ENCODE measurements at regions not wholly inside any gene's neighbourhood (a gene's known extent, or its start where the extent isn't known, plus 50 kb on each side); places are given as distances from the start of the nearest gene placed in this dataset.

DNA sequence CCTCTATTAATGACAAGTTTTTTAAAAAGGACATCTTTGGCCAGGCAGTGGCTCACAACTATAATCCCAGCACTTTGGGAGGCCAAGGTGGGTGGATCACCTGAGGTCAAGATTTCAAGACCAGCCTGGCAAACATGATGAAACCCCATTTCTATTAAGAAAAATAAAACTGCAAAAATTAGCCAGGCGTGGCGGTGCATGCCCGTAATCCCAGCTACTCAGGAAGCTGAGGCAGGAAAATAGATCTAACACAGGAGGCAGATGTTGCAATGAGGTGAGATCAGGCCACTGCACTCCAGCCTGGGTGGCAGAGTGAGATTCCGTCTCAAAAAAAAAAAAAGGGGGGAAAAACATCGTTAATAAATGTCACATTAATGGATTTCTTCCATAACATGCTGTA lies 1805.4 kb downstream of the C4orf33 start:
- Histone ChIP-seq H3K4me1 (ENCODE audit: control insufficient read depth in 5 of 5, insufficient read depth in 5 of 5, low read length in 5 of 5) (no peaks in the 10 kb centered on the region), H3K27ac (ENCODE audit: low read depth in 1 of 2, low read length in 1 of 2) (no peak overlapping the region), H3K27me3 (ENCODE audit: control insufficient read depth in 3 of 3, insufficient read depth in 3 of 3, low read length in 2 of 3) (no peaks in the 10 kb centered on the region), H3K9me3 (ENCODE audit: control insufficient read depth in 4 of 4, insufficient read depth in 3 of 4, low read length in 3 of 4) (no peaks in the 10 kb centered on the region), H3K4me3 (no peak overlapping the region), H3K9ac (ENCODE audit: insufficient read depth in 1 of 2, low read length in 2 of 2) (no peak overlapping the region), H3K36me3 (ENCODE audit: control insufficient read depth in 4 of 4, insufficient read depth in 4 of 4, low read length in 4 of 4) (no peaks in the 10 kb centered on the region)
- 15 to 42% methylated on average over 5 of the region's 5 CpGs for WGBS, 2 donors
- TF ChIP-seq CTCF (IDR thresholded peaks at IDR 0.05; ENCODE audit: control extremely low read depth, extremely low read depth), result no peak
- ATAC-seq (ENCODE audit: insufficient read depth, low FRiP score) (no peak), DNase-seq (peak in 1 of 3 donors; percentile 1)

GRCh38 chr4:130922955-130923354 lies 1827.0 kb downstream of the C4orf33 start:
- no peak overlapping the region for H3K9ac ChIP-seq (ENCODE audit: insufficient read depth in 1 of 2, low read length in 2 of 2)
- 85 to 95% methylated on average over 2 of the region's 2 CpGs for WGBS, 2 donors
- ATAC-seq (ENCODE audit: insufficient read depth, low FRiP score) (no peak), DNase-seq (no peak)
- no peak overlapping the region for H3K27ac ChIP-seq (ENCODE audit: low read depth in 1 of 2, low read length in 1 of 2)
- no peaks in the 10 kb centered on the region for H3K36me3 ChIP-seq (ENCODE audit: control insufficient read depth in 4 of 4, insufficient read depth in 4 of 4, low read length in 4 of 4)
- H3K4me1 ChIP-seq (ENCODE audit: control insufficient read depth in 5 of 5, insufficient read depth in 5 of 5, low read length in 5 of 5), result no peaks in the 10 kb centered on the region
- peaks cover 0 to 7% (median 3%) of the 10 kb centered on the region in 4 donors for H3K9me3 ChIP-seq (ENCODE audit: control insufficient read depth in 4 of 4, insufficient read depth in 3 of 4, low read length in 3 of 4)
- H3K4me3 ChIP-seq, result no peak overlapping the region
- H3K27me3 ChIP-seq (ENCODE audit: control insufficient read depth in 3 of 3, insufficient read depth in 3 of 3, low read length in 2 of 3), result no peaks in the 10 kb centered on the region
- no peak for TF ChIP-seq CTCF (IDR thresholded peaks at IDR 0.05; ENCODE audit: control extremely low read depth, extremely low read depth)

DNA sequence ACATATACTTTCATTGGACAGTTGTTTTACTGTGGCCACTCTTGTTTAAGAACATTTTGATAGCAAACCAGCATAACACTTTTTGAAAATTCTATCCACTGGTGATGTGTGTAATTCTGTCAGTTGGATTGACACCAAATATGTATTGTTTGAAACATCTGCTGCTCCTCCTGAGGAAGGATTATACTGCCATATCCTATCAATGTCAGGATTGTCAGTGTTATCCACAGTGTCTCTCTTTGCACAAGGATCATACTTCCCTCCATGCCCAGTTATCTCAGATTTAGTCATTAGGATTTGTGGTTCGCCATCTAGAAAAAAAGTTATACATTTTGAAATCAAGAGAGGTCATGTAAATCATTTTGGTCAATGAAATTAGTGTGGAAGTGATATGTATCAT lies 1859.6 kb downstream of the C4orf33 start:
- Histone ChIP-seq H3K4me1 (ENCODE audit: control insufficient read depth in 5 of 5, insufficient read depth in 5 of 5, low read length in 5 of 5) (no peaks in the 10 kb centered on the region), H3K36me3 (ENCODE audit: control insufficient read depth in 4 of 4, insufficient read depth in 4 of 4, low read length in 4 of 4) (no peaks in the 10 kb centered on the region), H3K27me3 (ENCODE audit: control insufficient read depth in 3 of 3, insufficient read depth in 3 of 3, low read length in 2 of 3) (no peaks in the 10 kb centered on the region), H3K4me3 (no peak overlapping the region), H3K27ac (ENCODE audit: low read depth in 1 of 2, low read length in 1 of 2) (no peak overlapping the region), H3K9ac (ENCODE audit: insufficient read depth in 1 of 2, low read length in 2 of 2) (no peak overlapping the region), H3K9me3 (ENCODE audit: control insufficient read depth in 4 of 4, insufficient read depth in 3 of 4, low read length in 3 of 4) (peaks cover 0 to 2% (median 0%) of the 10 kb centered on the region in 4 donors)
- ATAC-seq (ENCODE audit: insufficient read depth, low FRiP score) (no peak), DNase-seq (no peak)
- TF ChIP-seq CTCF (IDR thresholded peaks at IDR 0.05; ENCODE audit: control extremely low read depth, extremely low read depth), result no peak
- WGBS, 2 donors, result 83 to 86% methylated on average over 1 of the region's 1 CpG

DNA sequence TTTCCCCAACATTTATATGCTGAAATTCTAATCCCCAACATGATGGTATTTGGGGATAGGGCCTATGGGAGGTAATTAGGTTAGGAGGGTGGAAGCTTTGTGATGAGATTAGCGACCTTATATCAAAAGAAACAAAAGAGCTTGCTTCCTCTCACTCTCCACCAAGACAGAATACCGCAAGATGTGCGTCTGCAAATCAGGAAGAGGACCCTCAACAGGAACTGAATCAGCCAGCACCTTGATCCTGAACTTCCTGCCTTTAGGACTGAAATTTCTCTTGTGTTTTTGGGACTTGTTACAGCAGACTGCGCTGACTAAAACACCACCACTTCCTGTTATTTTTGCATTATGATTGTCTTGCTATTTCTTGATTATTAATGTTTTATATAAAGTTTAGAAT lies 1889.4 kb downstream of the C4orf33 start:
- H3K4me3 ChIP-seq, result no peak overlapping the region
- H3K36me3 ChIP-seq (ENCODE audit: control insufficient read depth in 4 of 4, insufficient read depth in 4 of 4, low read length in 4 of 4), result no peaks in the 10 kb centered on the region
- no peaks in the 10 kb centered on the region for H3K4me1 ChIP-seq (ENCODE audit: control insufficient read depth in 5 of 5, insufficient read depth in 5 of 5, low read length in 5 of 5)
- WGBS, 2 donors, result 14 to 36% methylated on average over 4 of the region's 4 CpGs
- no peak overlapping the region for H3K9ac ChIP-seq (ENCODE audit: insufficient read depth in 1 of 2, low read length in 2 of 2)
- H3K9me3 ChIP-seq (ENCODE audit: control insufficient read depth in 4 of 4, insufficient read depth in 3 of 4, low read length in 3 of 4), result peaks cover 0 to 2% (median 0%) of the 10 kb centered on the region in 4 donors
- no peaks in the 10 kb centered on the region for H3K27me3 ChIP-seq (ENCODE audit: control insufficient read depth in 3 of 3, insufficient read depth in 3 of 3, low read length in 2 of 3)
- no peak for TF ChIP-seq CTCF (IDR thresholded peaks at IDR 0.05; ENCODE audit: control extremely low read depth, extremely low read depth)
- ATAC-seq (ENCODE audit: insufficient read depth, low FRiP score) (no peak), DNase-seq (no peak)
- H3K27ac ChIP-seq (ENCODE audit: low read depth in 1 of 2, low read length in 1 of 2), result no peak overlapping the region

All from lung (tissue), 11 donors.